HL-60 (cell line): ENCODE measurements at regions not wholly inside any gene's neighbourhood (a gene's known extent, or its start where the extent isn't known, plus 50 kb on each side); places are given as distances from the start of the nearest gene placed in this dataset.

Source experiments
- DNase-seq, 2 experiments: peaks; one replicate each; pipeline ENCODE4 v3.0.0-alpha.2; 2010 to 2020; ENCODE audit warnings: low read depth in 1 of 2, low spot score in 1 of 2
- H3K27ac ChIP-seq: fragments of 250-450 bp; sonication (Bioruptor Pico); replicated peaks from 2 replicates; pipeline ENCODE4 v1.5.1; 2020; ENCODE audit warnings: mild to moderate bottlenecking, moderate library complexity
- H3K27me3 ChIP-seq: fragments of 250-450 bp; sonication (Bioruptor Pico); 2 replicates; pipeline ENCODE4 v1.5.1; 2021; ENCODE audit warnings: mild to moderate bottlenecking, moderate library complexity; ENCODE audit not compliant: insufficient read depth, poor library complexity, severe bottlenecking
- H3K4me3 ChIP-seq: replicated peaks from 2 replicates; pipeline ENCODE4 v1.5.1; 2011; ENCODE audit warnings: mild to moderate bottlenecking, control low read depth, low read length; ENCODE audit not compliant: insufficient read depth
- CTCF ChIP-seq: IDR thresholded peaks from one replicate; pipeline ENCODE4 v1.5.1; 2011; ENCODE audit warnings: low read length, control low read depth, inconsistent platforms; ENCODE audit not compliant: insufficient read depth
- GABPA ChIP-seq: IDR thresholded peaks from 2 replicates; pipeline ENCODE4 v1.6.1; 2012; ENCODE audit warnings: low read depth
- POLR2AphosphoS5 ChIP-seq: IDR thresholded peaks from 2 replicates; pipeline ENCODE4 v1.6.1; 2012; ENCODE audit warnings: low read depth
- REST ChIP-seq: IDR thresholded peaks from 2 replicates; pipeline ENCODE4 v1.6.1; 2012; ENCODE audit warnings: low read depth; ENCODE audit not compliant: insufficient replicate concordance
- SPI1 ChIP-seq: IDR thresholded peaks from 2 replicates; pipeline ENCODE4 v1.6.1; 2012; ENCODE audit warnings: low read depth, mild to moderate bottlenecking, borderline replicate concordance

DNA sequence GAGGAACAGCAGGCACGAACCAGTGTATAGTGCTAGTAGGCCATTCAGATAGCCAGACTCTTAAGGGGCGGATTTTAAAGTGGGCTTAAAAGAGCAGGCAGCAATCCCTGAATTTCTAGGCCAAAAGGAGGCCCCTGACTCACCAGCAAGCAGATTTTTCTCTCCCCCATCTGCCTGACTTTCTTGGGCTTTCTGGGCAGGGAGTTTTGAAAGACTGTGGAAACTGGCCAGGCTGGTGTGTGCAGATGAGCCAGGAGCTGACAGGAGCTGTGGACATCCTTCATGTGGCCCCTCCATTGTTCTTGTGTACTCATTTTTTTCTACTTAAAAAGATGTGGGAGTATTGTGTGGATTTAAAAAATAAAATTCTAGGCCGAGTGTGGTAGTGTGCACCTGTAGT lies 59.0 kb downstream of the GLI2 start:
- Histone ChIP-seq H3K27ac (no peak overlapping the region), H3K27me3 (no peaks in the 10 kb centered on the region), H3K4me3 (no peak overlapping the region)
- no peak for DNase-seq
- TF ChIP-seq SPI1 (no peak), REST (no peak), GABPA (no peak), CTCF (no peak)

DNA sequence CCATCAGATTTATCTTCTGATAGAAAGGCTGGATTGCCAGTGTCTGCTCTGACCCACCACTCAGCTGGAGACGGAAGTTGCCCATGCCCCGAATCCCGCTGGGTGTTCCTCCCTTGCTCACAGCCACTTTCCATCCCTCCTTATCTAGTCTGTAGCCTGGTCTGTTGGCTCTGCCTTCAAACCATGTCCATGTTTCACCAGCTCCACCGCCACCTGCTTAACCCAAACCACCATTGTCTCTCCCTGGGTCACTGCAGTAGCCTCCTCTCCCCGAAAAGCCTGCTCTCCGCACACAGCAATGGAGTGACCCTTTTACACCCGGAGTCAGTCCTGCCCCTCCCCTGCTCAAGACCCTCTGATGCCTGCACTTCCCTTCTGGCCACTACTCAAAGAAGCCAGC lies 60.4 kb downstream of the GLI2 start:
- TF ChIP-seq GABPA (no peak), CTCF (no peak), REST (no peak), POLR2AphosphoS5 (no peak), SPI1 (no peak)

DNA sequence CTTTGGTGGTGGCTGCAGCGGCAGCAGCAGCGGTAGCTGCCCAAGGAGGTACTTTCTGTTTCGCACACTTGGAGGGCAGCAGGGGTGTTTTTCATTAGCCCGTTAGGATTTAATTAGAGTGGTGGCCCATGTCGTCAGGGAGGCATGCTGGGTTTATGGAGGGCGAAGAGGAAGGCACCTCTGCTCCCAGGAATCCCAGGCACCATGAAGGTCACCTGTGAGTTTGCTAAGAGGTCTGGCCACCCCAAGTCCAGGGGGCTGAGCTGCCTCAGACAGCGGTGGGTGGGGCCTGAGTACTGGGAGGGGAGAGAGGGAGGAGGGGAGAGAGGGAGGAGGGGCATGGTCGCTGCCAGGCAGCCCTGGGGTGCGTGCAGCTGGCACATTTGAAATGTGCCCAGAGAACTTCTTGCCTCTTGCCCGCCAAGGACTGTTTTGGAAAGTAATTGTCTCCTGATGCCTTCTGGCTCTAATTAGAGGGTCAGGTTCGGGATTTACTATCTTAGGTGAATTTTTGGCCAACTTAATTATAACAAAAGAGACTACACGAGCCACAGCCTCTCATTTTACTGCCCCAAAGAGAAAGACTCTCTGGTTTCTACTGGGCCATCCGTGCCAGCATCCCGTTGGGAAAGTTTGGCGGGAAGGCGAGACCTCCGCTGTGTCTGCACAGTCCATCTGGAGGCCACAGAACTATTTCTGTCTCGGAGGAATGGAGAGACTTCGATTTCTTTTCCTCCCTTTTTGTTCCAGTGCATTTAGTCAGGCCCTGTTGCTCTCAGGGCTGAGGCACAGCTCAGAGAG lies 62.0 kb downstream of the GLI2 start:
- DNase-seq: no peak
- H3K27ac ChIP-seq: no peak overlapping the region

More for the DNA sequence above, 60.4 kb downstream of the GLI2 start:
- no peak for DNase-seq
- H3K27me3 ChIP-seq: no peaks in the 10 kb centered on the region
- no peak overlapping the region for H3K4me3 ChIP-seq
- H3K27ac ChIP-seq: no peak overlapping the region

More for the DNA sequence above, 62.0 kb downstream of the GLI2 start:
- H3K4me3 ChIP-seq: no peak overlapping the region
- H3K27me3 ChIP-seq: no peaks in the 10 kb centered on the region
- TF ChIP-seq CTCF: no peak
